Kidney (tissue), 13 donors: ENCODE measurements at regions not wholly inside any gene's neighbourhood (a gene's known extent, or its start where the extent isn't known, plus 50 kb on each side); places are given as distances from the start of the nearest gene placed in this dataset.

Experiments
- DNase-seq, 5 donors: peaks; one replicate each; pipeline ENCODE4 v3.0.0-alpha.2; 2013 to 2020
- FAIRE-seq: peaks from 2 replicates; lab custom pipeline; 2012; peaks lifted over from hg19 to GRCh38; lab: Jason Lieb, UNC
- H3K27ac ChIP-seq, 2 donors: one replicate each; pipeline ENCODE4 v1.7.0; 2013; ENCODE audit warnings: low read depth in 2 of 2, low read length in 2 of 2, inconsistent platforms in 1 of 2
- H3K27me3 ChIP-seq: one replicate; pipeline ENCODE4 v1.7.1; 2013; ENCODE audit warnings: low read length, inconsistent platforms; ENCODE audit not compliant: control insufficient read depth, insufficient read depth
- H3K36me3 ChIP-seq, 3 donors: one replicate each; pipeline versions ENCODE4 v1.7.0 to v1.7.1; 2013; ENCODE audit warnings: low read length in 3 of 3, control low read depth in 1 of 3, inconsistent platforms in 1 of 3; ENCODE audit not compliant: insufficient read depth in 3 of 3, control insufficient read depth in 2 of 3
- H3K4me1 ChIP-seq, 3 donors: one replicate each; pipeline versions ENCODE4 v1.7.0 to v1.7.1; 2013; ENCODE audit warnings: low read length in 3 of 3, inconsistent platforms in 1 of 3, low read depth in 1 of 3; ENCODE audit not compliant: control insufficient read depth in 2 of 3, insufficient read depth in 2 of 3
- H3K4me3 ChIP-seq, 3 donors: one replicate each; pipeline versions ENCODE4 v1.7.0 to v1.8.1; 2013; ENCODE audit warnings: low read length in 3 of 3, control low read depth in 1 of 3, inconsistent platforms in 1 of 3
- H3K9ac ChIP-seq, 3 donors: one replicate each; pipeline versions ENCODE4 v1.7.0 to v1.7.1; 2013; ENCODE audit warnings: low read length in 3 of 3, control low read depth in 1 of 3, inconsistent platforms in 1 of 3
- H3K9me3 ChIP-seq, 3 donors: one replicate each; pipeline versions ENCODE4 v1.7.0 to v1.7.1; 2013; ENCODE audit warnings: low read length in 3 of 3, control low read depth in 1 of 3, inconsistent platforms in 1 of 3; ENCODE audit not compliant: control insufficient read depth in 2 of 3, insufficient read depth in 1 of 3
- CTCF ChIP-seq: IDR thresholded peaks from 3 replicates; pipeline ENCODE4 v1.5.1; 2012; ENCODE audit warnings: mild to moderate bottlenecking, moderate library complexity, borderline replicate concordance; ENCODE audit not compliant: insufficient read depth; ENCODE audit errors: extremely low read depth
- intact Hi-C: fragments of 100-400 bp; cut with DNase I; formaldehyde crosslinking; loops from one replicate; pipeline ENCODE4 v1.11.1; 2022
- donor health status: control.
- donor health status: control.
- donor health status: control.
- donor health status: control.
- donor health status: control.
- donor health status: DM: yes; HTN: yes; CAD: no.
- donor health status: Normal renal cell carcinoma (clear cell type).

GRCh38 chr20:55783381-55783780, 221.9 kb downstream of the CBLN4 start:
- no peak overlapping the region for H3K9ac ChIP-seq
- TF ChIP-seq CTCF = no peak
- FAIRE-seq (no peak), DNase-seq (peak in 1 of 5 donors; percentile 23)
- intact Hi-C loops = no loop called here
- H3K36me3 ChIP-seq = no peaks in the 10 kb centered on the region
- no peaks in the 10 kb centered on the region for H3K27me3 ChIP-seq
- H3K27ac ChIP-seq = no peak overlapping the region
- peak overlapping the region in 1 of 3 donors; percentile 21 for H3K4me3 ChIP-seq
- no peaks in the 10 kb centered on the region for H3K4me1 ChIP-seq
- no peaks in the 10 kb centered on the region for H3K9me3 ChIP-seq

- FAIRE-seq (no peak), DNase-seq (peak in 1 of 5 donors; percentile 24)
- no peak for TF ChIP-seq CTCF
- Histone ChIP-seq H3K9me3 (no peaks in the 10 kb centered on the region), H3K27me3 (no peaks in the 10 kb centered on the region), H3K4me1 (no peaks in the 10 kb centered on the region), H3K4me3 (peak overlapping the region in 1 of 3 donors; percentile 21), H3K27ac (no peak overlapping the region), H3K36me3 (no peaks in the 10 kb centered on the region), H3K9ac (no peak overlapping the region)
- intact Hi-C loops = no loop called here
Observed at GRCh38 chr20:55782912-55783253, 222.4 kb downstream of the CBLN4 start.

- no peaks in the 10 kb centered on the region for H3K36me3 ChIP-seq
- FAIRE-seq = no peak
- H3K9me3 ChIP-seq = no peaks in the 10 kb centered on the region
- no peak overlapping the region for H3K27ac ChIP-seq
- intact Hi-C loops = no loop called here
- no peak overlapping the region for H3K9ac ChIP-seq
- no peaks in the 10 kb centered on the region for H3K4me1 ChIP-seq
- no peak for DNase-seq
- H3K4me3 ChIP-seq = no peak overlapping the region
- H3K27me3 ChIP-seq = no peaks in the 10 kb centered on the region
- no peak for TF ChIP-seq CTCF
Observed at GRCh38 chr20:55782224-55782911, 223.0 kb downstream of the CBLN4 start.

- intact Hi-C loops = no loop called here
- TF ChIP-seq CTCF = no peak
- no peak overlapping the region for H3K4me3 ChIP-seq
- no peak for FAIRE-seq
- no peaks in the 10 kb centered on the region for H3K27me3 ChIP-seq
- H3K4me1 ChIP-seq = no peaks in the 10 kb centered on the region
- H3K9ac ChIP-seq = no peak overlapping the region
- no peaks in the 10 kb centered on the region for H3K9me3 ChIP-seq
- no peak overlapping the region for H3K27ac ChIP-seq
- no peak for DNase-seq
- no peaks in the 10 kb centered on the region for H3K36me3 ChIP-seq
Observed at GRCh38 chr20:55778796-55779195, 226.5 kb downstream of the CBLN4 start.
